A549 (cell line): ENCODE measurements at regions not wholly inside any gene's neighbourhood (a gene's known extent, or its start where the extent isn't known, plus 50 kb on each side); places are given as distances from the start of the nearest gene placed in this dataset.

Source experiments
- ATAC-seq, 2 experiments: fragments of 200-7000 bp in 1 of 2; fragments of >200 bp in 1 of 2; cut with Nextera tagmentation in 1 of 2; cut with Tn5 transposase in 1 of 2; 3 replicates each; pipeline versions ENCODE4 v1.8.0 to v1.9.1; 2018 to 2020; ENCODE audit warnings: mild to moderate bottlenecking in 1 of 2, moderate library complexity in 1 of 2
- CTCF ChIA-PET: fragments of 300-600 bp; sonication (Branson Sonifier 250); formaldehyde crosslinking; extraction: SDS; loops from one replicate; lab custom pipeline; 2021; ENCODE audit warnings: antibody characterized with exemption, inconsistent platforms; lab: Yijun Ruan, JAX
- POLR2A ChIA-PET: fragments of 350-600 bp; formaldehyde crosslinking; extraction: SDS; loops from one replicate; lab custom pipeline; 2021; ENCODE audit warnings: antibody characterized with exemption, inconsistent platforms; lab: Yijun Ruan, JAX
- DNase-seq, 2 experiments: peaks; one replicate each; pipeline versions ENCODE4 v3.0.0 to v3.0.0-alpha.2; 2011 to 2016; ENCODE audit warnings: low read depth in 1 of 2, low spot score in 1 of 2
- FAIRE-seq: peaks from 2 replicates; lab custom pipeline; 2011; peaks lifted over from hg19 to GRCh38; lab: Jason Lieb, UNC
- H3K27ac ChIP-seq, 2 experiments: fragments of >200 bp; sonication (Bioruptor Twin); formaldehyde crosslinking; 3 replicates each; pipeline ENCODE4 v1.5.1; 2016 to 2017
- H3K4me1 ChIP-seq: fragments of >200 bp; sonication (Bioruptor Twin); formaldehyde crosslinking; 3 replicates; pipeline ENCODE4 v1.6.1; 2016
- H3K4me2 ChIP-seq: fragments of >200 bp; sonication (Bioruptor Twin); formaldehyde crosslinking; 3 replicates; pipeline ENCODE4 v1.6.1; 2016
- H3K4me3 ChIP-seq: fragments of >200 bp; sonication (Bioruptor Twin); formaldehyde crosslinking; 3 replicates; pipeline ENCODE4 v1.5.1; 2016
- H3K9me3 ChIP-seq: fragments of >200 bp; sonication (Bioruptor Twin); formaldehyde crosslinking; 3 replicates; pipeline ENCODE4 v1.6.1; 2016
- CHD2 ChIP-seq: fragments of 150-350 bp; IDR thresholded peaks from 2 replicates; pipeline ENCODE4 v1.6.1; 2014; ENCODE audit warnings: low read length; ENCODE audit not compliant: partially characterized antibody
- CTCF ChIP-seq: fragments of >200 bp; sonication (Bioruptor Twin); formaldehyde crosslinking; IDR thresholded peaks from 3 replicates; pipeline ENCODE4 v1.5.1; 2016
- E2F6 ChIP-seq: IDR thresholded peaks from 2 replicates; pipeline ENCODE4 v1.6.1; 2012; ENCODE audit warnings: low read depth, borderline replicate concordance
- EP300 ChIP-seq, 2 experiments: fragments of >200 bp; sonication (Bioruptor Twin); formaldehyde crosslinking; IDR thresholded peaks; 2 replicates in 1 of 2; 3 replicates in 1 of 2; pipeline ENCODE4 v1.6.1; 2016 to 2017
- HEYL ChIP-seq: fragments of 250-450 bp; sonication (Bioruptor Pico); IDR thresholded peaks from 2 replicates; pipeline ENCODE4 v1.8.0; 2021; ENCODE audit warnings: mild to moderate bottlenecking, moderate library complexity
- HMGXB4 ChIP-seq: fragments of 250-450 bp; sonication (Bioruptor Pico); IDR thresholded peaks from 2 replicates; pipeline ENCODE4 v1.5.0; 2021; ENCODE audit warnings: mild to moderate bottlenecking, moderate library complexity, borderline replicate concordance
- MAFK ChIP-seq: fragments of 450-650 bp; IDR thresholded peaks from 2 replicates; pipeline ENCODE4 v1.6.1; 2014; ENCODE audit not compliant: partially characterized antibody
- MAX ChIP-seq: IDR thresholded peaks from 2 replicates; pipeline ENCODE4 v1.6.1; 2012
- MAZ ChIP-seq: fragments of 150-350 bp; IDR thresholded peaks from 2 replicates; pipeline ENCODE4 v1.6.1; 2014; ENCODE audit warnings: antibody characterized with exemption, low read depth, low read length, borderline replicate concordance
- NPAS2 ChIP-seq: fragments of 250-450 bp; sonication (Bioruptor Pico); IDR thresholded peaks from 2 replicates; pipeline ENCODE4 v1.8.0; 2022; ENCODE audit warnings: mild to moderate bottlenecking, moderate library complexity, borderline replicate concordance
- POLR2A ChIP-seq: IDR thresholded peaks from 2 replicates; pipeline ENCODE4 v1.6.1; 2012; ENCODE audit warnings: mild to moderate bottlenecking, low read length
- RARB ChIP-seq: fragments of 250-450 bp; sonication (Bioruptor Pico); IDR thresholded peaks from 2 replicates; pipeline ENCODE4 v1.8.0; 2021; ENCODE audit warnings: mild to moderate bottlenecking, moderate library complexity
- REST ChIP-seq: fragments of 200-600 bp; sonication (generic); IDR thresholded peaks from 2 replicates; pipeline ENCODE4 v1.6.1; 2016; ENCODE audit warnings: antibody characterized with exemption, mild to moderate bottlenecking, moderate library complexity
- SMC3 ChIP-seq: fragments of >200 bp; sonication (Bioruptor Twin); formaldehyde crosslinking; IDR thresholded peaks from 3 replicates; pipeline ENCODE4 v1.6.1; 2018; ENCODE audit warnings: inconsistent platforms
- SREBF2 ChIP-seq: fragments of 450-650 bp; IDR thresholded peaks from 2 replicates; pipeline ENCODE4 v1.6.1; 2014; ENCODE audit warnings: mild to moderate bottlenecking, moderate library complexity
- TFCP2L1 ChIP-seq: fragments of 250-450 bp; sonication (Bioruptor Pico); IDR thresholded peaks from 2 replicates; pipeline ENCODE4 v1.5.0; 2021; ENCODE audit warnings: mild to moderate bottlenecking
- TP53 ChIP-seq: fragments of 250-450 bp; sonication (Bioruptor Pico); IDR thresholded peaks from 2 replicates; pipeline ENCODE4 v1.5.0; 2021; ENCODE audit warnings: mild to moderate bottlenecking, moderate library complexity
- ZFP36 ChIP-seq: fragments of 450-650 bp; IDR thresholded peaks from 2 replicates; pipeline ENCODE4 v1.6.1; 2014; ENCODE audit warnings: borderline replicate concordance; ENCODE audit not compliant: partially characterized antibody
- ZNF302 ChIP-seq: fragments of 250-450 bp; sonication (Bioruptor Pico); IDR thresholded peaks from 2 replicates; pipeline ENCODE4 v1.9.0; 2021; ENCODE audit warnings: inconsistent platforms, mild to moderate bottlenecking, moderate library complexity
- WGBS: methylation state at CpG from one replicate; pipeline ENCODE4 v1.1.6; 2017; ENCODE audit errors: missing lambda C conversion rate; 5-methylcytosine and 5-hydroxymethylcytosine counted together

- H3K4me1 ChIP-seq: no peaks in the 10 kb centered on the region
- ATAC-seq (no peak), FAIRE-seq (no peak), DNase-seq (no peak)
- H3K27ac ChIP-seq: no peak overlapping the region
- H3K4me2 ChIP-seq: no peak overlapping the region
- 1% methylated on average over 2 of the region's 2 CpGs for WGBS
- H3K9me3 ChIP-seq: no peaks in the 10 kb centered on the region
- POLR2A ChIA-PET: no interaction called here
- CTCF ChIA-PET: no interaction called here
- no peak overlapping the region for H3K4me3 ChIP-seq
- TF ChIP-seq ZFP36 (no peak), CHD2 (no peak), SMC3 (no peak), TFCP2L1 (CRISPR knock-in tag) (no peak), REST (no peak), SREBF2 (no peak), RARB (no peak), TP53 (CRISPR knock-in tag) (no peak), CTCF (no peak), E2F6 (no peak), EP300 (IDR thresholded peaks at IDR 0.05) (no peak), MAZ (no peak), ZNF302 (CRISPR knock-in tag) (no peak), NPAS2 (CRISPR knock-in tag) (no peak), POLR2A (no peak), HMGXB4 (CRISPR knock-in tag) (no peak), MAX (no peak)
Observed at GRCh38 chr16:64109241-64109640, 1012.6 kb downstream of the CDH11 start.

- Histone ChIP-seq H3K4me3 (no peak overlapping the region), H3K4me2 (no peak overlapping the region), H3K4me1 (no peaks in the 10 kb centered on the region), H3K27ac (no peak overlapping the region), H3K9me3 (no peaks in the 10 kb centered on the region)
- 11% methylated on average over 2 of the region's 2 CpGs for WGBS
- POLR2A ChIA-PET: no interaction called here
- no peak for TF ChIP-seq HEYL
- peak; percentile 19 for TF ChIP-seq MAFK
- ATAC-seq (no peak), DNase-seq (no peak), FAIRE-seq (no peak)
- CTCF ChIA-PET: no interaction called here
Observed at GRCh38 chr16:64102654-64103053, 1019.2 kb downstream of the CDH11 start.
